Ureter (tissue), 1 donor: ENCODE measurements at regions not wholly inside any gene's neighbourhood (a gene's known extent, or its start where the extent isn't known, plus 50 kb on each side); places are given as distances from the start of the nearest gene placed in this dataset.

Experiments used
- DNase-seq: peaks from one replicate; pipeline ENCODE4 v3.0.0-alpha.2; 2020; ENCODE audit warnings: low spot score
- donor health status: DM: yes; HTN: yes; CAD: no.

DNA sequence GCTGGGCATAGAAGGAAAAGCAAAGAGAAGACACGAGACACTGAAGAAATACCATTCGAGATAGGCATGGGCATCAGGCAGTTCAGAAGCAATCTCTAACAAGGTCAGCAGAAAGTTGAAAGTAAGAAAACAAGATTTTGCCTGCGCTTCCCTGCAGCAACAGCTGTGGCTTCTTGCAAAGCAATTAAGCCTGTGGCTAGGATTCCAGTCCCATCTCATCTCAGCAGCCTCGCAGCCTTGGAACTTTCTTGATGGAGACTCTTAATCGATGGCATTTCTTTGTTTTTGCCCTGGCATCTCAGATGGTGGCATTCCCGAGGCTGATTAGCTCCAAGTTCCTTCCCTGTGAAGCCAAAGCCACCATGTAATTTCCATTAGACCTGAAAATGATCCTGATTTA lies 64.6 kb upstream of the SPAG17 start:
- no peak for DNase-seq

DNA sequence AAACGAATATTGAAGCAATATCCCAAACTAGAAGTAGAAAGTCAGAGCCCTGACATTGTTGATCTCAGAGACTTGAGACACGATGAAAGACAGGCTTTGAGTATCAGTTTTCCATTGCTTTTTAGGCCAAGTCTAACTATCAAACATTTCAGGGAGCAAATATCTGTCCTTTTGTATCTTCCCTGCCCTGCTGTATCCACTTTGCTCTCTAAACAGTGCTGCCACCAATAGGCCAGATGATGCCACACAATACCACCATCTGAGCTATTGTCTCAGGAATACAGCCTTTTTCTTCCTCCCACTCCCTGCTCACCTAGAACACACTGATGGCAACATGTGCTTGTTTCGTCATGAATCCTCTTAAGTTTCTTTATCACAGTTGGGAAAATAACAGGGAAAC lies 62.6 kb upstream of the SPAG17 start:
- DNase-seq = no peak

DNA sequence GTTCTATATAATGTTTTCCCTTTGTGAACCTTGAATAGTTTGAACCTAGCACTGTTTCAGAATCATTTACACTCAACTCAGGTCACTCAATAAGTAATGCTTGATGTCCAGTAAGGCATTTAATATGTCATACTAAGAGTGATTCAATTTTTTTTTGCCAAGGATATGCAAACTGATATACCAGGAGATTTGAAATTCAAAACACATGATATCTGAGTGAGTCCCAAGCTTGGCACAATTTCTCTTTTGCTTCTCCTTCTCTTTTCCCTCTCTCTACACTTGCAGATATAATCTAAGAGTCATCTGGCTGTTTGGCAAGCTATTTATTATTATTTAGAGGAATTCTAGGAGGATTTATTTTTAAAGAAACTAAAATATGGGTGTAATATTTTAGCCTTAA lies 61.6 kb upstream of the SPAG17 start:
- DNase-seq = no peak

DNA sequence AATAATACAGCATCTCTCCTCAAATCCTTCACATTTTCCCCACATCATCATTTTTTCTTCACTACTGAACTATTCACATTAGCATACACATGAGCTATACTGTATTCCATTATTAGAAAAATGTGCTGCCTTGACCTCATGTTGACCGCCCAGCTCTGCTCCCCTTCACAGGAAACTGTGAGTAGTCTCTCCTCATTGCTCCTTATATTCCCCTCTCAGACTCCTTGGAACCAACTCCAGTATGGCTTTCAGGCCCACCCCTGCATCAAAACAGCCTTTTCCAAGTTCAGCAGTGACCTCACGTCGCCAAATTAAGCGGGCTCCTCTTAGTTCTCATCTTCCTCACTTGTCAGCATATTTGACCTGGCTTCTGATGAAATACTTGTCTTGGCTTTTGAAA lies 59.2 kb upstream of the SPAG17 start:
- no peak for DNase-seq

DNA sequence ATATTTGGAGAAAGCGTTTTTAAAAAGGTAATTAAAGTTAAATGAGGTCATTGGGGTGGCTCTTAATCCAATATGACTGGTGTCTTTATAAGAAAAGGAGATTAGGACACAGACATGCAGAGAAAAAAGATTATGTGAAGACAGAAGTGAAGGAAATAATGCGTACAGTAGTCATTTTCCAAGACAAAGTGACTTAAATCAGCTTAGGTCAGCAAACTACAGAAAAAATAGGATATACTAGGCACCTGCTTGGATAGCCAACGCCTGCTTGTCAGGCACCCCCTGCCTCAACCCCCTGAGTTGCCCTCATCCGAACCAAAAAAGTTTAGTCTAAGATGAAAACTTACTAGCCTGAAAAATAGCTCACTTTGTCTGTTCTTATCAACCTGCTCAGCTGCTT lies 58.2 kb upstream of the SPAG17 start:
- DNase-seq = no peak
